COLO829 (cell line): ENCODE measurements at regions not wholly inside any gene's neighbourhood (a gene's known extent, or its start where the extent isn't known, plus 50 kb on each side); places are given as distances from the start of the nearest gene placed in this dataset.
A peak's percentile ranks its signal among the peaks of the same experiment; 100 is the strongest.

Experiments
- DNase-seq: peaks from one replicate; pipeline ENCODE4 v3.0.0; 2012; ENCODE audit warnings: low spot score

GRCh38 chr6:140977403-140977802, 1155.3 kb upstream of the GJE1 start:
- no peak for DNase-seq

- no peak for DNase-seq
Observed at GRCh38 chr6:140976806-140977205, 1155.9 kb upstream of the GJE1 start.

GRCh38 chr6:140970485-140970884, 1162.2 kb upstream of the GJE1 start:
- DNase-seq, result no peak

GRCh38 chr6:140968062-140968461, 1164.7 kb upstream of the GJE1 start:
- no peak for DNase-seq

- no peak for DNase-seq
Observed at GRCh38 chr6:140966676-140967075, 1166.0 kb upstream of the GJE1 start.

- DNase-seq, result no peak
Observed at GRCh38 chr6:140960566-140960965, 1172.2 kb upstream of the GJE1 start.

GRCh38 chr6:140957386-140957785, 1175.3 kb upstream of the GJE1 start:
- no peak for DNase-seq

- no peak for DNase-seq
Observed at GRCh38 chr6:140956571-140957369, 1176.0 kb upstream of the GJE1 start.

GRCh38 chr6:140940251-140940925, 1192.3 kb upstream of the GJE1 start:
- DNase-seq, result no peak

- no peak for DNase-seq
Observed at GRCh38 chr6:140932909-140933308, 1199.8 kb upstream of the GJE1 start.

GRCh38 chr6:140931581-140931980, 1201.1 kb upstream of the GJE1 start:
- no peak for DNase-seq

- DNase-seq, result no peak
Observed at GRCh38 chr6:140929121-140929520, 1203.6 kb upstream of the GJE1 start.

GRCh38 chr6:140923048-140923447, 1209.7 kb upstream of the GJE1 start:
- DNase-seq, result no peak

GRCh38 chr6:140921366-140922226, 1211.1 kb upstream of the GJE1 start:
- peak; percentile 29 for DNase-seq

GRCh38 chr6:140917911-140918310, 1214.8 kb upstream of the GJE1 start:
- DNase-seq, result no peak

- no peak for DNase-seq
Observed at GRCh38 chr6:140915551-140915950, 1217.2 kb upstream of the GJE1 start.

GRCh38 chr6:140915103-140915502, 1217.6 kb upstream of the GJE1 start:
- no peak for DNase-seq

GRCh38 chr6:140912686-140913085, 1220.0 kb upstream of the GJE1 start:
- DNase-seq, result no peak

GRCh38 chr6:140909625-140910024, 1223.1 kb upstream of the GJE1 start:
- DNase-seq, result no peak

- DNase-seq, result no peak
Observed at GRCh38 chr6:140909156-140909555, 1223.6 kb upstream of the GJE1 start.

- no peak for DNase-seq
Observed at GRCh38 chr6:140908505-140908904, 1224.2 kb upstream of the GJE1 start.

GRCh38 chr6:140907235-140907634, 1225.5 kb upstream of the GJE1 start:
- DNase-seq, result no peak

GRCh38 chr6:140905724-140906123, 1227.0 kb upstream of the GJE1 start:
- no peak for DNase-seq
